SKM-1 treated with dmso at 0.1 percent for 144 hours (cell line): ENCODE measurements at regions not wholly inside any gene's neighbourhood (a gene's known extent, or its start where the extent isn't known, plus 50 kb on each side); places are given as distances from the start of the nearest gene placed in this dataset.
"Not testable (repeated sequence)": the region's sequence is repeated elsewhere in the genome, so short reads cannot be mapped to it uniquely, and the experiment has no call there.

Experiments
- DNase-seq: peaks from one replicate; lab custom pipeline; 2025; ENCODE audit not compliant: unreplicated experiment; lab: John Stamatoyannopoulos, UW

- no peak for DNase-seq
Observed at GRCh38 chr3:152768478-152768877, 66.5 kb upstream of the P2RY1 start.

DNA sequence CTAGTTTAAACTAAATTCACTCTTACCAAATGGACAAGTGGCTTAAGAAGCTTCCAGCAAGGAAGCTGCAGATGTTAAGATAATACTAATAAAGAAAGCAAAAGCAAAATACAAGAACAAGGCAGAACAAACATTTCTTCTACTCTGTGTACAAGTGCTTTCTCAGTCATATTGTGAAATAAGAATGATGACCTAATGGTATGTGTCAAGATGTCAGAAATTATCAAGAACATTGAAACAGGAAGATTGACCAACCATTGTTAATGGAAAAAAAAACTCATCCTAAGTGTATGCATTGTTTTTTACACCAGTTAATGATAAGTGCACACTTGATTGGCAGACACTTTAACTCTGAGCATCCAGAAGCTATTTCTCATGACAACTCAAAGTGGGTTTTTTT lies 65.4 kb upstream of the P2RY1 start:
- peak; percentile 36 for DNase-seq

GRCh38 chr3:152770296-152770695 lies 64.6 kb upstream of the P2RY1 start:
- no peak for DNase-seq

DNA sequence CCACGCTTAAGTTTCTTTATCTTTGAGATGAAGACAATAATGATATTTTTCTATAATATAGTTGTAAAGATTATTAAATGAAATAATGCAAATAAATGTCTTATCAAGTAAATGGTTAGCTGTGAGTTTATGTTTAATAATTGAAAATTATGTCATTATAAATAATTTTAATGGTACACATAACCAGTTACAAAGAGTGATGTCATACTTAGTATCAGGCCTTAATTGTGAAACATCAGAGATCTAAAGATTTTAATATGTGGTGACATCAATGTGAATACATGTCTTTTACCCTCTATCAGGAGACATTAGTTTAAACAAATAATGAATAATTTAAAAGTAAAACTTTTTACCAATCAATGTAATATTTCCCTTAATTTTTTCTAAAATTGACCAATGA lies 63.8 kb upstream of the P2RY1 start:
- DNase-seq: no peak

GRCh38 chr3:152772674-152773225 lies 62.2 kb upstream of the P2RY1 start:
- no peak for DNase-seq

DNA sequence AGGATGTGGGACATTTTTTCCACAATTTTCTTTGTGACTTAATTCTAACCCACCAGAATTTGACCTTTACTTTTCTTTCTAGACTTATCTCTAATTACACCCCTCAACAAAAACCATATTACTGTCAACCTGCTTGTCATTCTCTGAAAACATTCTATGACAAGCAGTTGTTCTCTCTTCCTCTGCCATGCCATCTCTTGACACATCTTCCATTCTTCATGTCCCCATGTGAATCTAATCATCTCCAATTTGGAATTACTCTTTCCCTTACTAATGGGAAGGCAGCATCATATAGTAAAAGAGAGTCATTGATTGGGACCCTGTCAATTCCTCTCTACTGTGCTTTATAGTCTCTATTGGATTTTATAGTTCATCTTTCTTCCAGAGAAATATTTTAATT lies 61.3 kb upstream of the P2RY1 start:
- DNase-seq: no peak

- DNase-seq: not testable (repeated sequence)
Observed at GRCh38 chr3:152774230-152774629, 60.7 kb upstream of the P2RY1 start.

DNA sequence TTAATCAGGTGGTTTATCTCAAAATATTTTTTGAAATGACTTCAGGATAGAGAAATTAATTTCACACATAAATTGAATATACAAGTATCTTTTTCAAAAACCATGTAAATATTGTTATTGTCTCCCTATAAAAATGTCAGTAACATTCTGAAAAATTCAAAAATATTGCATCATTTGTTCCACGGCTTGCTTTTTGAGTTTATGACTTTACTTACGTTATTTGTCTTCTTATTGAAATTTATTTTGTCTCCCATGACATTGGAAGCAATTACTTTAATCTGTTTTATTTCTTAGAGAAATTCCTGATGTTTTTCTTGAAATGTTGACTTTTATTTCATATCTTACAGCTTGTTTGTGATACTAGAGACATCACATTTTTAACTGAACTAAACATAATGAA lies 56.9 kb upstream of the P2RY1 start:
- DNase-seq: no peak

GRCh38 chr3:152779653-152780052 lies 55.3 kb upstream of the P2RY1 start:
- DNase-seq: no peak

DNA sequence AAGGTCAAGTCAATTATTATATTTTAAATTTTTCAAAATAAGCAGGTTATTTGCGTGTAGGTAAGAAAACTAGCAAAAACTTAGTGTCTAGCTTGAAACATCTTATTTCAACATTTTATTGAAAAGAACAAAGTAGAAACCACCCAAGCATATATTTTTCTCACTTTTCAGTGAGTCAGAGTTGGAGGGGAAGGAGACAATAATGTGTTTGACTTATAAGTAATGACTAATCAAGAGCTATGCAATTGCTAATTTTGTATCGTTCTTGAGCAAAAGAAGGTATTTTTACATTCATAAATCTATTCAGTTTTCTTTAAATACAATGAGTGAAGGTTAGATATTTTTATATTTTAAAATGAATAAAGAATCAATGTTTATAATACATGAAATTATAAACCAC lies 54.4 kb upstream of the P2RY1 start:
- no peak for DNase-seq

DNA sequence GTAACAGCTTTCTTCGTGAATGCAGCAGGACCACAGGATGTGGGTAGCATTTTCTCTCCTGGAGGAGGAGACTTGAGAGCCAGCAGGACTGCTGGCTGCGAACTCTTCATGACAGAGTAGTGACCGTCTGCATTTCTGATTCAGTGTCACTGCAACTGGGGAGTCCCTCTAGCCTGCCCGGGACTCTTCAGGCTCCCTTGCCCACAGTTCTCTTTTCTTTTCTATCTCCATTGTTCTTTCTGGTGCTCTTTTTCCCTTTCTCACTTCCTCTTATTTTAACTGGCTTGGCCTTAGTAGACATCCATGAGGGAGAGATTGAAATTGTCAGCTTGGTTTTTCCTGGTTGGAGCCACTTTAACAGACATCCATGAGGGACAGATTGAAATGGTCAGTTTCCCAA lies 49.9 kb upstream of the P2RY1 start:
- no peak for DNase-seq
